ENCODE measurements at regions not wholly inside any gene's neighbourhood (a gene's known extent, or its start where the extent isn't known, plus 50 kb on each side); places are given as distances from the start of the nearest gene placed in this dataset.

DNA sequence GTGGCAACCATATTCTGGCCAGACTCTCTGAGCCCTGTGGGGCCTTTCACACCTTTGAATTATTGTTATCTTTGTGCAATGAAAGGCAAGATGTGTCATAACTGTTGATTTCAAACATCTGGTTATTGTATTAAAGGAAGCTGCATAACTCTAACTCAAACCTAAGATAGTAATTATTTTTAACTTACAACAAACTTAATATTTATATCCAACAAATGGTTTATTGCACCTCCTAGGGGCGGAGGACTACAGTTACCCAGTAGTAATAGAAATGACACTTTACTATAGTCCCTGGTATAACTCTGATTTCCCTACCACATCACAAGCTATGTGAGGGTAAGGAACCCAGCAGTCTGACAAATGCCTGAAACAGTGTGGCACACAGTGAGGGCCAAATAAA is 363.9 kb upstream of the SUCLG2 start:
- no peaks in the 10 kb centered on the region for H3K4me1 ChIP-seq
- no peak overlapping the region for H3K4me3 ChIP-seq
- ATAC-seq (no peak), DNase-seq (ENCODE audit: low read depth in 1 of 2, low spot score in 1 of 2) (peak in 1 of 2 experiments; percentile 0), FAIRE-seq (no peak)
- no peak overlapping the region for H3K27ac ChIP-seq
- TF ChIP-seq FOSL2 (IDR thresholded peaks at IDR 0.05), result no peak
- TF ChIP-seq FOSL2 (CRISPR knock-in tag; IDR thresholded peaks at IDR 0.05), result no peak
- no peak for TF ChIP-seq HDAC2 (IDR thresholded peaks at IDR 0.05)
- CTCF ChIA-PET, result no interaction called here
- H3K4me2 ChIP-seq, result no peak overlapping the region
- POLR2A ChIA-PET, result no interaction called here
- 0% methylated on average over 1 of the region's 1 CpG for WGBS (ENCODE audit: missing lambda C conversion rate)
- H3K9me3 ChIP-seq, result no peaks in the 10 kb centered on the region

DNA sequence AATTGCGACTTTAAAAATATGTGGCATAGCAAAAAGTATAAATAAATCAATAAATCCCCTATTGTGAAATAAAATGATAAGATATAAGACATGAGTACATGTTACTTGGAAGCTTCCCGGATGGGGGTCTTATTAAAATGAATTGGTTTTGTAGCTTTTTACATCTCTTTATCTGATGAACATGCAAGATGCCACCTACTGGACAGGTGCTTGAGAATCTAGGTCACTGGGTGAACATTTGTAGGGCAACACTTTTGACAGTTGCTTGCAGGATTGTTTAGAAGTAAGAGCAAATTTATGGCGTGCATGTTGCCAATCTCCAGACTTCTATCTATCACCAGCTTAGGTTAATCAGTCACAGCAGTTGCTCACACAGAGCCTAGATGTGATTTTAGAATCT is 362.7 kb upstream of the SUCLG2 start:
- FAIRE-seq, result no peak
- no peaks in the 10 kb centered on the region for H3K4me1 ChIP-seq
- peak in 1 of 2 experiments; percentile 5 for DNase-seq (ENCODE audit: low read depth in 1 of 2, low spot score in 1 of 2)
- TF ChIP-seq RAD21 (conservative IDR thresholded peaks at IDR 0.05 in 1 of 2, IDR thresholded peaks at IDR 0.05 in 1 of 2), result peak in 1 of 2 experiments; percentile 9; a peak in 1 of 5 replicates
- TF ChIP-seq HEYL (CRISPR knock-in tag; IDR thresholded peaks at IDR 0.05), result no peak
- TF ChIP-seq, protein P1, sequence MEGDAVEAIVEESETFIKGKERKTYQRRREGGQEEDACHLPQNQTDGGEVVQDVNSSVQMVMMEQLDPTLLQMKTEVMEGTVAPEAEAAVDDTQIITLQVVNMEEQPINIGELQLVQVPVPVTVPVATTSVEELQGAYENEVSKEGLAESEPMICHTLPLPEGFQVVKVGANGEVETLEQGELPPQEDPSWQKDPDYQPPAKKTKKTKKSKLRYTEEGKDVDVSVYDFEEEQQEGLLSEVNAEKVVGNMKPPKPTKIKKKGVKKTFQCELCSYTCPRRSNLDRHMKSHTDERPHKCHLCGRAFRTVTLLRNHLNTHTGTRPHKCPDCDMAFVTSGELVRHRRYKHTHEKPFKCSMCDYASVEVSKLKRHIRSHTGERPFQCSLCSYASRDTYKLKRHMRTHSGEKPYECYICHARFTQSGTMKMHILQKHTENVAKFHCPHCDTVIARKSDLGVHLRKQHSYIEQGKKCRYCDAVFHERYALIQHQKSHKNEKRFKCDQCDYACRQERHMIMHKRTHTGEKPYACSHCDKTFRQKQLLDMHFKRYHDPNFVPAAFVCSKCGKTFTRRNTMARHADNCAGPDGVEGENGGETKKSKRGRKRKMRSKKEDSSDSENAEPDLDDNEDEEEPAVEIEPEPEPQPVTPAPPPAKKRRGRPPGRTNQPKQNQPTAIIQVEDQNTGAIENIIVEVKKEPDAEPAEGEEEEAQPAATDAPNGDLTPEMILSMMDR (IDR thresholded peaks at IDR 0.05), result peak; percentile 9; the same call in 1 of the 3 replicates
- no peak overlapping the region for H3K4me2 ChIP-seq
- POLR2A ChIA-PET, result no interaction called here
- no peak overlapping the region for H3K4me3 ChIP-seq
- H3K9me3 ChIP-seq, result no peaks in the 10 kb centered on the region
- no peak for ATAC-seq
- no peak overlapping the region for H3K27ac ChIP-seq
- WGBS (ENCODE audit: missing lambda C conversion rate), result 7% methylated on average over 3 of the region's 3 CpGs
- CTCF ChIA-PET, result interaction anchor here (1.3 to 1.5 kb wide), 2 partner anchors 11 to 632 kb away, joined by 3 to 6 read pairs; no protein-coding TSS in a partner anchor

DNA sequence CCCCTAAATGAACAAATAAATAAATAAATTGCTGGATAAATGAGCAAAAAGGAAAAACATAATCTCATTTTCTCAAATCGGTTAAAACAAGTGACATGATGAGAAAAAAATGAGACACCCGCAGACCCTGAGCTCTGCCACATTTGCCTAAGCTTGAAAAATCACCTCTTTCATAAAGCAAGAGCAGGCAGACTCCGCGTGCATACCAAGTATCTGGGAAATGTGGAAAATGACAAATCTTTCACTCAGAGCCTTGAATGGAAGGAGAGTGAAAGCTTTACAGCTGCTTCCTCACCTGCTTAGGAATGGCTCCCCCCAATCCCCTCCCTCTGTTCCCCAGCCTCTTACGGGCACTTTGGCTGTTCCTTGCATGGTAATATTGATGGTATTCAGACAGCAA is 355.5 kb upstream of the SUCLG2 start:
- H3K27ac ChIP-seq, result no peak overlapping the region
- H3K4me2 ChIP-seq, result no peak overlapping the region
- no peak overlapping the region for H3K4me3 ChIP-seq
- H3K4me1 ChIP-seq, result no peaks in the 10 kb centered on the region
- TF ChIP-seq POLR2A (IDR thresholded peaks at IDR 0.05; ENCODE audit: low read length), result no peak
- TF ChIP-seq, protein P2, sequence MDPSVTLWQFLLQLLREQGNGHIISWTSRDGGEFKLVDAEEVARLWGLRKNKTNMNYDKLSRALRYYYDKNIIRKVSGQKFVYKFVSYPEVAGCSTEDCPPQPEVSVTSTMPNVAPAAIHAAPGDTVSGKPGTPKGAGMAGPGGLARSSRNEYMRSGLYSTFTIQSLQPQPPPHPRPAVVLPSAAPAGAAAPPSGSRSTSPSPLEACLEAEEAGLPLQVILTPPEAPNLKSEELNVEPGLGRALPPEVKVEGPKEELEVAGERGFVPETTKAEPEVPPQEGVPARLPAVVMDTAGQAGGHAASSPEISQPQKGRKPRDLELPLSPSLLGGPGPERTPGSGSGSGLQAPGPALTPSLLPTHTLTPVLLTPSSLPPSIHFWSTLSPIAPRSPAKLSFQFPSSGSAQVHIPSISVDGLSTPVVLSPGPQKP (IDR thresholded peaks at IDR 0.05; ENCODE audit: low read depth, low read length), result no peak
- TF ChIP-seq SREBF2 (IDR thresholded peaks at IDR 0.05), result no peak
- no peak for TF ChIP-seq TP53 (CRISPR knock-in tag; IDR thresholded peaks at IDR 0.05)
- TF ChIP-seq CHD4 (IDR thresholded peaks at IDR 0.05; ENCODE audit: borderline replicate concordance), result no peak
- no peak for TF ChIP-seq NFE2L2 (conservative IDR thresholded peaks at IDR 0.05; ENCODE audit: low read length)
- no peak for TF ChIP-seq MYC (IDR thresholded peaks at IDR 0.05; ENCODE audit: borderline replicate concordance, low read length)
- no peak for TF ChIP-seq POLR2AphosphoS2 (conservative IDR thresholded peaks at IDR 0.05; ENCODE audit: low read length)
- TF ChIP-seq TFCP2L1 (CRISPR knock-in tag; IDR thresholded peaks at IDR 0.05), result no peak
- TF ChIP-seq EHMT2 (IDR thresholded peaks at IDR 0.05; ENCODE audit: low read depth), result no peak
- TF ChIP-seq JUN (IDR thresholded peaks at IDR 0.05), result no peak
- no peak for TF ChIP-seq RCOR1 (IDR thresholded peaks at IDR 0.05; ENCODE audit: low read depth, low read length)
- no peak for TF ChIP-seq CBX8 (IDR thresholded peaks at IDR 0.05)
- TF ChIP-seq, protein P3, sequence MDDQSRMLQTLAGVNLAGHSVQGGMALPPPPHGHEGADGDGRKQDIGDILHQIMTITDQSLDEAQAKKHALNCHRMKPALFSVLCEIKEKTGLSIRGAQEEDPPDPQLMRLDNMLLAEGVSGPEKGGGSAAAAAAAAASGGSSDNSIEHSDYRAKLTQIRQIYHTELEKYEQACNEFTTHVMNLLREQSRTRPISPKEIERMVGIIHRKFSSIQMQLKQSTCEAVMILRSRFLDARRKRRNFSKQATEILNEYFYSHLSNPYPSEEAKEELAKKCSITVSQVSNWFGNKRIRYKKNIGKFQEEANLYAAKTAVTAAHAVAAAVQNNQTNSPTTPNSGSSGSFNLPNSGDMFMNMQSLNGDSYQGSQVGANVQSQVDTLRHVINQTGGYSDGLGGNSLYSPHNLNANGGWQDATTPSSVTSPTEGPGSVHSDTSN (IDR thresholded peaks at IDR 0.05), result no peak
- no peak for TF ChIP-seq SMC3 (IDR thresholded peaks at IDR 0.05)
- ChIA-PET POLR2A (no interaction called here), CTCF (no interaction called here)
- DNase-seq (ENCODE audit: low read depth in 1 of 2, low spot score in 1 of 2), result no peak
- ATAC-seq, result no peak
- no peaks in the 10 kb centered on the region for H3K9me3 ChIP-seq
- 53% methylated on average over 5 of the region's 5 CpGs for WGBS (ENCODE audit: missing lambda C conversion rate)
- no peak for FAIRE-seq

All from A549 (cell line).